ENCODE measurements at regions not wholly inside any gene's neighbourhood (a gene's known extent, or its start where the extent isn't known, plus 50 kb on each side); places are given as distances from the start of the nearest gene placed in this dataset.

DNA sequence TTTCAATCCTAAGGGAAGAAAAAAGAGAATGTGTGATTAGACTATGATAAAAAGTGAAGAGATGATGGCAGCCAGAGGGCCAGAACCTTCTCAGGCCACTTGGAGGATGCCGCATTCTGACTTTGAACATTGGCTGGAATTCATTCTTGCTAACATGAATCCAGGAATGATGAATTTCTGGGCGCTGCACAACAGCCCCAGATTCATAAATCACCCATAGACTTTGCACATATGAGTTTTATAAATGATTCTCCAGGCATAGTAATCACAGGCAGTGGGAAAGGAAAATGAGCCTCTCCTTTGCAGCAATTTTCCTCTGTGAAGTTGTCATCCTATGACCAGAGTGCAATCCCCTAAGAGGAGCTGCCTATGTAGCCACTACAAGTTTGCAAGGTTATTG is 555.4 kb downstream of the KCTD12 start:
- Histone ChIP-seq H3K27me3 (ENCODE audit: control insufficient read depth in 1 of 2, insufficient read depth in 2 of 2, low read length in 2 of 2) (no peaks in the 10 kb centered on the region), H3K36me3 (ENCODE audit: insufficient read depth, low read length) (no peaks in the 10 kb centered on the region), H3K27ac (ENCODE audit: low read depth in 1 of 2, low read length in 2 of 2) (no peak overlapping the region), H3K4me1 (ENCODE audit: insufficient read depth, low read length) (no peaks in the 10 kb centered on the region), H3K4me3 (ENCODE audit: low read length) (no peak overlapping the region), H3K9me3 (ENCODE audit: control insufficient read depth in 1 of 2, insufficient read depth in 1 of 2, low read length in 2 of 2) (no peaks in the 10 kb centered on the region)
- no peaks in the 10 kb centered on the region for H3K27me3 Mint-ChIP-seq
- H3K27ac Mint-ChIP-seq, result no peak overlapping the region
- CTCF ChIA-PET, result no interaction called here
- TF ChIP-seq, protein P1, sequence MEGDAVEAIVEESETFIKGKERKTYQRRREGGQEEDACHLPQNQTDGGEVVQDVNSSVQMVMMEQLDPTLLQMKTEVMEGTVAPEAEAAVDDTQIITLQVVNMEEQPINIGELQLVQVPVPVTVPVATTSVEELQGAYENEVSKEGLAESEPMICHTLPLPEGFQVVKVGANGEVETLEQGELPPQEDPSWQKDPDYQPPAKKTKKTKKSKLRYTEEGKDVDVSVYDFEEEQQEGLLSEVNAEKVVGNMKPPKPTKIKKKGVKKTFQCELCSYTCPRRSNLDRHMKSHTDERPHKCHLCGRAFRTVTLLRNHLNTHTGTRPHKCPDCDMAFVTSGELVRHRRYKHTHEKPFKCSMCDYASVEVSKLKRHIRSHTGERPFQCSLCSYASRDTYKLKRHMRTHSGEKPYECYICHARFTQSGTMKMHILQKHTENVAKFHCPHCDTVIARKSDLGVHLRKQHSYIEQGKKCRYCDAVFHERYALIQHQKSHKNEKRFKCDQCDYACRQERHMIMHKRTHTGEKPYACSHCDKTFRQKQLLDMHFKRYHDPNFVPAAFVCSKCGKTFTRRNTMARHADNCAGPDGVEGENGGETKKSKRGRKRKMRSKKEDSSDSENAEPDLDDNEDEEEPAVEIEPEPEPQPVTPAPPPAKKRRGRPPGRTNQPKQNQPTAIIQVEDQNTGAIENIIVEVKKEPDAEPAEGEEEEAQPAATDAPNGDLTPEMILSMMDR (IDR thresholded peaks at IDR 0.05), result no peak
- H3K4me1 Mint-ChIP-seq (ENCODE audit: low read depth), result no peaks in the 10 kb centered on the region
- no peaks in the 10 kb centered on the region for H3K36me3 Mint-ChIP-seq (ENCODE audit: low read depth)
- no peak for DNase-seq
- intact Hi-C loops (cut with DNase I, micrococcal nuclease), result no loop called here
- no peak overlapping the region for H3K4me3 Mint-ChIP-seq
- POLR2A ChIA-PET, result no interaction called here
- no peak for ATAC-seq (ENCODE audit: poor library complexity)
- H3K9me3 Mint-ChIP-seq, result no peaks in the 10 kb centered on the region

- Mint-ChIP-seq H3K4me3 (no peak overlapping the region), H3K4me1 (ENCODE audit: low read depth) (no peaks in the 10 kb centered on the region), H3K9me3 (no peaks in the 10 kb centered on the region), H3K36me3 (ENCODE audit: low read depth) (no peaks in the 10 kb centered on the region), H3K27me3 (peaks cover 7% of the 10 kb centered on the region), H3K27ac (no peak overlapping the region)
- no peaks in the 10 kb centered on the region for H3K27me3 ChIP-seq (ENCODE audit: control insufficient read depth in 1 of 2, insufficient read depth in 2 of 2, low read length in 2 of 2)
- H3K27ac ChIP-seq (ENCODE audit: low read depth in 1 of 2, low read length in 2 of 2), result no peak overlapping the region
- H3K4me3 ChIP-seq (ENCODE audit: low read length), result no peak overlapping the region
- no peaks in the 10 kb centered on the region for H3K4me1 ChIP-seq (ENCODE audit: insufficient read depth, low read length)
- ChIA-PET CTCF (no interaction called here), POLR2A (no interaction called here)
- ATAC-seq (ENCODE audit: poor library complexity) (no peak), DNase-seq (no peak)
- H3K9me3 ChIP-seq (ENCODE audit: control insufficient read depth in 1 of 2, insufficient read depth in 1 of 2, low read length in 2 of 2), result no peaks in the 10 kb centered on the region
- intact Hi-C loops (cut with DNase I, micrococcal nuclease), result no loop called here
- TF ChIP-seq, protein P1 (IDR thresholded peaks at IDR 0.05), result no peak
- no peaks in the 10 kb centered on the region for H3K36me3 ChIP-seq (ENCODE audit: insufficient read depth, low read length)
Observed at GRCh38 chr13:76329866-76330580, 556.2 kb downstream of the KCTD12 start.

DNA sequence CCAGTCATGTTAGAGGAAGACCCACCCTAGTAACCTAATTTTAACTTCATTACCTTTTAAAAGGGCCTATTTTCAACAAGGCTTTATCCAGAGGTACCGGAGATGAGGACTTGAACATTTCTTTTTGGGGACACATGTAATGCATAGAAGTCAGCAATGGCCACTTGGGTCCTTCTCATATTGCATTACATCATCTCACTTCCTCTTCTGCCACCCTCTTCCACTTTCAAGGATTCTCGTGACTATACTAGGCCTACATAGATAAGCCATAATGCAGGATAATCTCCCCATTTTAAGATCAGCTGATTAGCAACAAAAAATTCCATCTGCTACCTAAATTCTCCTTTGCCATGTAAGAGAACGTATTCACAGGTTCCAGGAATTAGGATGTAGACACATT is 557.2 kb downstream of the KCTD12 start:
- no peak overlapping the region for H3K4me3 Mint-ChIP-seq
- TF ChIP-seq, protein P1 (IDR thresholded peaks at IDR 0.05), result no peak
- H3K4me1 Mint-ChIP-seq (ENCODE audit: low read depth), result no peaks in the 10 kb centered on the region
- H3K27me3 Mint-ChIP-seq, result peaks cover 13% of the 10 kb centered on the region
- intact Hi-C loops (cut with DNase I, micrococcal nuclease), result no loop called here
- Histone ChIP-seq H3K36me3 (ENCODE audit: insufficient read depth, low read length) (no peaks in the 10 kb centered on the region), H3K4me1 (ENCODE audit: insufficient read depth, low read length) (no peaks in the 10 kb centered on the region), H3K27me3 (ENCODE audit: control insufficient read depth in 1 of 2, insufficient read depth in 2 of 2, low read length in 2 of 2) (no peaks in the 10 kb centered on the region), H3K9me3 (ENCODE audit: control insufficient read depth in 1 of 2, insufficient read depth in 1 of 2, low read length in 2 of 2) (no peaks in the 10 kb centered on the region), H3K27ac (ENCODE audit: low read depth in 1 of 2, low read length in 2 of 2) (no peak overlapping the region), H3K4me3 (ENCODE audit: low read length) (no peak overlapping the region)
- H3K36me3 Mint-ChIP-seq (ENCODE audit: low read depth), result no peaks in the 10 kb centered on the region
- no peak for ATAC-seq (ENCODE audit: poor library complexity)
- CTCF ChIA-PET, result no interaction called here
- H3K27ac Mint-ChIP-seq, result no peak overlapping the region
- no peak for DNase-seq
- no peaks in the 10 kb centered on the region for H3K9me3 Mint-ChIP-seq
- POLR2A ChIA-PET, result no interaction called here
